Embryonic facial prominence (tissue), 1 donor: ENCODE measurements at regions not wholly inside any gene's neighbourhood (a gene's known extent, or its start where the extent isn't known, plus 50 kb on each side); places are given as distances from the start of the nearest gene placed in this dataset.
"Not testable (repeated sequence)": the region's sequence is repeated elsewhere in the genome, so short reads cannot be mapped to it uniquely, and the experiment has no call there.

Experiments
- DNase-seq: peaks from one replicate; pipeline ENCODE4 v3.0.0-alpha.2; 2016; ENCODE audit errors: extremely low spot score

DNA sequence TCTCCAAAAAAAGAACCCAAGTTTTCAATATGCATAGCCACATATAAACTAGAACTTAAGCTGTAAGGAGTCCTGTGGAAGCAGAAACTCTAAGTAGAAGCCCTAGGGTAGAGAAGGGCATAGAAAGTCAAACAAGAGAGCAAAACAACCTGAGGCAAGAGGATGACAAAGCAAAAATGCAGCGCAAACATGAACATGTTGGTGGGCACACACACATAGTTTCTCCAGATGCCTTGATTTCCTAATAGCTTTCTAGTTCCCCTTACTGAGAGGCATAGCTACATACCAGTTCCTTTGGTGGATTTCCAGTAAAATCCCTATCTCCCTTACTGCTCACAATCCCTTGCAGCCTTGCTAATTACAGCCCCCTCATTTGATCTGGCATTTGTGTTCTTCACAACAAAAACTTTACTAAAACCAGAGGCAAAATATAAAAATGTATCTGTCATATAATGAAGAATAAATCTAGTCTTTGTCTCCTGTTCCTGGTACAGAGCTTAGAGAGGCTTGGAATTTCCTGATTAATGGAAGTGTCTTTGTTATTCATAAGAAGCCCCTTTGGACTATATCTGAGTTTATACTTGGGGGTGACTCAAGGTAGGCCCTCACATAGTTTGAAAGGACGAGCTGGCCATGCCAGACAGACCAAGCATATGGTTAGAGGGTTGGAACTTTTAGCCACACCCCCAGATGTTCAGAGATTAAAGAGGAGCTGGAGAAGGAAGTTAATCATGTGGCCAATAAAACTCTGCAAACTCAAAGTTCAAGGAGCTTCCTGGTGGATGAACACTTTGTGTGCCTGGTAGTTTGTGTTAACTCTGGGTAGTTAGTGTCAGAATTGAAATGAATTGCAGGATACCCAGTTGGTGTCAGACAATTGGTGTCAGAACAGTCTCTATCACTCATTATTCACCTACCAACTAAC is 52.7 kb upstream of the ZCCHC13 start:
- no peak for DNase-seq

DNA sequence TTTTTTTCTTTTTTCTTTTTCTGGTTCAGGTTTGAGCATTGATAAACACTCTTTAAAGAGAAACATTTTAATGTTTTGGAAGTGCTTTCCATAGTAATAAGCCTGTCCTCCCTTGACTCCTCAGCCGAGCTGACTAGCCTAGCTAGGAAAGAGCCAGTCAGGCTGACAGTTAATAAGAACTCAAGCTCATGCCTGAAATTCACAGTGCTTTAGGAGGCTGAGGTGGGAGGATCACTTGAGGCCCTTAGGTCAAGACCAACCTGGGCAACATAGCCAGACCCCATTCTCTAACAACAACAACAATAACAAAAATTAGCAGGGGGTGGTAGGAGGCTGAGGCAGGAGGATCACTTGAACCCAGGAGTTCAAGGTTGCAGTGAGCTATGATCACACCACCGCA is 53.4 kb upstream of the ZCCHC13 start:
- no peak for DNase-seq

DNA sequence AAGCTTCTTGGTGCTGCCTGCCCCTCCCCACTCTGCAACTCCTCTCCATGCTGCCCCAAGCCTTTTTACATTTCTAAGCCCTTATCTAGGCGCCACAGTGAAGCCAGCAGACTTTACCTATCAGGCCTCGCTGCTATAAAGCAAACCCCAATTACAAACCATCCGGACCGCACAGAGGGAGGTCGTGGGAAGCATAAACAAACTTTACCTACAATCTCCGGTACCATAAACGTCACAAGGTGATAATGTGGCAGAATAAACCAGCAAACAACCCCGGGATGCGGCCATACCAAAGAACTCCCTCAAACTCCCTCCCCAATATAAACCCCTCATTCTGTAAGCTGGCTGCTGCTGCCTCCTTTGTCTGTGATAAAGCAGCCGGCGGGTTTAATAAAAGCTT is 54.0 kb upstream of the ZCCHC13 start:
- no peak for DNase-seq

GRCh38 chrX:74248889-74249288 is 55.1 kb upstream of the ZCCHC13 start:
- no peak for DNase-seq

DNA sequence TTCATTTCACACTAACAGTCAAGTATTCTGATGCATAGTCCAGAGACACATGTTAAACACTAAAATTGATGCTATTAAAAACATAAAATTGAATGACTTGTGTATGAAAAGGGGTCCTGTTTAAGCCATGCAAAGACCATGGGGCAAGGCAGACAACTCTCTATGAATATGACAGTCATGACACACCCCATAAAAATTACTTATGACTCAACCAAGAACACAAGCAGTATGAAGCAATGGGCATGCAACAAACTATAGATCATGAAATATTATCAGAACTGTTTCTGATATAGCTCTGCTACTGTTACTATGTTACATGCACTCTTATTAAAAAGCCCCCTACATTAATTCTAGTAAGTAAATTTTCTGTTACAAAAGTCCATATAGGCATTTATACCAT is 57.5 kb upstream of the ZCCHC13 start:
- no peak for DNase-seq

DNA sequence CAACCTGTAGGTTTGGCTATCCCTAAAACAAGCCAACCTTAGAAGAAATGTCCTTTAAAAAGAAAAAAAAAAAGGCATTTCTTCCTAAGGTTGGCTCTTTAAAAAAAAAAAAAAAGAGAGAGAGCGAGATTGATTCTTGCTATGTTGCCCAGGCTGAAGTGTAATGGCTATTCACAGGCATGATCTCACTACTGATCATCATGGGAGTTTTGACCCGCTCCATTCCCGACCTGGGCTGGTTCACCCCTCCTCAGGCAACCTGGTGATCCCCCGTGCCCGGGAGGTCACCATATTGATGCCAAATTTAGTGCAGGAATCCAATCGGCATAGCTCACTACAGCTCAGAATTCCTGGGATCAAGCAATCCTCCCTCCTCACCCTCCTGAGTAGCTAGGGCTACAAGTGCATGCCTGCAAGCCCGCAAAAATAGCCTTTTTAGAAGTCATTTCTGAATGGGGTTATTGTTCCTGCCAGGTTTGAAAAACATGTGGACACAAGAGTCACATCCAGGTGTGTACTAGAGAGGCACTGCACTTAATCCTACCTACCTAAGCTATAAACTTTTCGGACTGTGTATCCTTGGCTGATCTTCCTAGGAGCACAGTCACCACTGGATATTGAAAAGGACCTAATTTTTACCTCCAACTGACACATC is 61.4 kb upstream of the ZCCHC13 start:
- DNase-seq = no peak

GRCh38 chrX:74242050-74242449 is 61.9 kb upstream of the ZCCHC13 start:
- DNase-seq = no peak

- DNase-seq = no peak
Measured at GRCh38 chrX:74238771-74239170, 65.2 kb upstream of the ZCCHC13 start.

DNA sequence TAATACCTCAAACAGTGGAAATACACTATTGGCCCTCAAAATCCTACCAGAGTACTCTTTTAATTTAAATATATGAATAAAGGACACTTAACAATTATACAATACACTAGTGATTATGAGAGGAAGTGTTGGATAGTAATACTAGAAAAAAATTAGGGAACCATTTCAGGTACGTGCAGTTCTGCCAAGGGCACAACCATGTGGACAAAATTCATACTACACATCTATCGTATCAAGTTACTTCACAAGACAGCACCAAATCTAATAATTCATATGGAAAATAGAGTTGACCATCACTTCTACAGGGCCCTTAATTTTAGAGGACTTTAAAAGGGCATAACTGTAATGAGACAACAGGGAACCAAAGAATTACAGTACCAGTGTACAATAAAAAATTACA is 69.2 kb upstream of the ZCCHC13 start:
- DNase-seq = no peak

GRCh38 chrX:74232859-74233258 is 71.1 kb upstream of the ZCCHC13 start:
- DNase-seq = no peak

DNA sequence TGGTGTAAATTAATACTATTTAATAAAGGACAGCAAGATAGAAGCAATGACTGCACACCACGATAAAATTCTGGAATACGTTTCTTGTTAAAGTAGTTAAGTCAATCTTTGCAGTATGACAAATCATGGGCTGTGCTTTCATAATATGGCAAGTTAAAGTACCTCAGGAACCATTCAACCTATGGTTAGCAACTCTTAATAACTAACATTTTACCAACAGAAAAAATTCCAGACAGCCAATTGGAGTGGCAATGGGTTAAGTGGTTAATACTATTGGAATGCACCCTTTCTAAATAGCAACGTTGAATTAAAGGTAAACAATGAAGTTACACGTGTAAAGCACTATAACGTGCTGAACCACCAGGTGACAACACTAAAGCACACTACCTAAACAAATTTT is 72.4 kb upstream of the ZCCHC13 start:
- DNase-seq = no peak

DNA sequence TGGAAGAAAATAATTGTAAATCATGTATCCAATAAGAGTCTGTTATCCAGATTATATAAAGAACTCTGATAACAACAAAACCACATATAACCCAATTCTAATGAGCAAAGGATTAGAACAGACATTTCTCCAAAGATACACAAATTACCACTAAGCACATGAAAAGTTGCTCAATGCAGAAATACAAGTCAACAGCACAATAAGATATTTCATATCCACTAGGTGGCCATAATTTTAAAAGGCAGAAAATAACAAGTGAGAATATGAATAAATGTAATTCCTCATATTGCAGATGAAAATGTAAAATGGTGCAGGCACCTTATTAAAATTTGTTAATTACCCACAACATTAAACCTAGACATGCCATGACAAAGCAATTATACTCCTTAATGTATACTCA is 73.9 kb upstream of the ZCCHC13 start:
- DNase-seq = no peak

- no peak for DNase-seq
Measured at GRCh38 chrX:74225111-74225510, 78.9 kb upstream of the ZCCHC13 start.

DNA sequence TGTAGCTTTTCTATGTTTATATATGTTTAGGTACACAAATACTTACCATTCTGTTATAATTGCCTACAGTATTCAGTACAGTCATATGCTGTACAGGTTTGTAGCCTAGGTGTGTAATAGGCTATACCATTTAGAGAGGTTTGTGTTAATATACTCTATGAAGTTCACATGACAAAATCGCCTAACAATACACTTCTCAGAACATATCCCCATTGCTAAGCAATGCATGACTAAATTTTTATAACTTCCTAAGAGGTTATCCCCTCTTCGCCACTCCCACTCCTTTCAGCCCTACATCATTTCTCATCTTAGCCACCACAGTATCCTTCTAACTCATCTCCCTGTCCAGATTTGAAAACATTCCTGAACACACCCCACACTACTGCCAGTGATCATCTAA is 83.7 kb upstream of the ZCCHC13 start:
- no peak for DNase-seq

GRCh38 chrX:74218895-74219294 is 85.1 kb upstream of the ZCCHC13 start:
- DNase-seq = no peak

DNA sequence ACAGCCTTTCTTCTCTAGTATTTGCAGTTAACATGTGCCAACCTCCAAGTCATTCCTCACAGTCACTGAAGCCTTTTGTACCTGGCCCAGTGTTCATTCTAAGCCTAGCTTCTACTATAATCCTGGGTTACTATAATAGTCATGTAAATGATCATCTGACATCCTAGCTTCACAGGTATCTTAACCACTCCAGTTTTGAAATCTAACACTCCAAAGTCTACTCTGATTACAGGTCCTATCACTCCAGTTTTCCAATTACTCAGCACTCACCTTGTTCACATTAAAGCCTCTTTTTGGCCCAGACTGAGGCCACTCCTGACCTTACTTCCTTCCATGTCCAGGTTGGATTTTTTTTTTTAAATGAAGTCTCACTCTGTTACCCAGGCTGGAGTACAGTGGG is 87.6 kb upstream of the ZCCHC13 start:
- no peak for DNase-seq

GRCh38 chrX:74211911-74212310 is 92.1 kb upstream of the ZCCHC13 start:
- no peak for DNase-seq

- DNase-seq = no peak
Measured at GRCh38 chrX:74207539-74207938, 96.4 kb upstream of the ZCCHC13 start.

GRCh38 chrX:74195605-74196004 is 108.4 kb upstream of the ZCCHC13 start:
- DNase-seq = no peak

DNA sequence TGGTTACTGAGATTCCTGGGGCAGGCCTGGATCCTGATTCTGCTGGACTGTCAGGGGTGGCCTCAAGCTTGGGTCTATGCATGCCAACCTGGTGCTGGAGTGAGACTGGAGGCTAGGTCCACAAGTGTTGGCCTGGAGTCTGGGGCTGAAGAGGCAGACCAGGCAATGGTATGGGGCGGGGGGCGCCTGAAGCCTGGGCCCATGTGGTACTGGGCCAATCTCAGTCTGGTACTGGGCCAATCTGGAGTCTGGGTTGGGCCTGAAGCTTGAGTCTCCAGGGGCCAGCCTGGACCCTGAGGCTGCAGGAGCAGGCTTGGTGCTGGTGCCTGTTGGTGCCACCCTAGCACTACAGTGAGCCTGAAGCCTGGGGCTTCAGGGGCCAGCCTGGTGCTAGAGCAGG is 108.9 kb upstream of the ZCCHC13 start:
- no peak for DNase-seq

- DNase-seq = no peak
Measured at GRCh38 chrX:74187211-74187610, 116.8 kb upstream of the ZCCHC13 start.

DNA sequence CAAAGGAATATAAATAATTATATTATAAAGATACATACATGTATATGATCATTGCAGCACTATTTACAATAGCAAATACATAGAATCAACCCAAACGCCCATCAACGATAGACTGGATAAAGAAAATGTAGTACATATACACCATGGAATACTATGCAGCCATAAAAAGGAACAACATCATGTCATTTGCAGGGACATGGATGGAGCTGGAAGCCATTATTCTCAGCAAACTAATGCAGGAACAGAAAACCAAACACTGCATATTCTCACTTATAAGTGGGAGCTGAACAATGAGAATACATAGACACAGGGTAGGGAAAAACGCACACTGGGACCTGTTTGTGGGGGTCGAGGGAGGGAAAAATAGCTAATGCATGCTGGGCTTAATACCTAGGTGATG is 120.9 kb upstream of the ZCCHC13 start:
- DNase-seq = not testable (repeated sequence)

DNA sequence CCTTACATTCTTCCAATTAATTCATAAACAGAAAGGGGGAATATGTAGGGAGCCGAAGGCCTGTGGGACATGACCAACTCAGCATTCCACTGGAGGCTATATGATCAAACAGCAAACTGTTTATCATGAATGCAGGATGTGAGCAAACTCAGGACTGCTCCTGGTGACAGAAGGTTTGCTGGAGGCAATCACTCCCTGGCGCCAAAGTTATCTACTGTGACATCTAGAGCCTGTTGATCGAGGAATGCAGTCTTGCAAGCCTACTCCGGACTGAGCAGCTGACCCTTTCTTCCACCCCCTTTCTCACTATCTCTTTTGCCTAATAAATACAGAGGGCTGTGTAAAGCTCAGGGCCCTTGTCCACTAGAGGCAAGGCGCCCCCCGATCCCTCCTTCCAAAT is 122.0 kb upstream of the ZCCHC13 start:
- not testable (repeated sequence) for DNase-seq
